Mammary epithelial cell (primary cell): ENCODE measurements at regions not wholly inside any gene's neighbourhood (a gene's known extent, or its start where the extent isn't known, plus 50 kb on each side); places are given as distances from the start of the nearest gene placed in this dataset.

ENCODE experiments used
- EZH2 ChIP-seq: IDR thresholded peaks from 2 replicates; pipeline ENCODE4 v1.6.1; 2012; ENCODE audit warnings: low read length, inconsistent platforms, borderline replicate concordance
- TF ChIP-seq, protein P1 (sequence below), 2 donors: IDR thresholded peaks in 1 of 2; conservative IDR thresholded peaks in 1 of 2; 2 replicates each; pipeline ENCODE4 v1.5.1; 2011 to 2012; ENCODE audit warnings: inconsistent platforms in 2 of 2, low read length in 2 of 2, mild to moderate bottlenecking in 2 of 2, control low read depth in 1 of 2, low read depth in 1 of 2; ENCODE audit not compliant: insufficient read depth in 1 of 2; ENCODE audit errors: extremely low read depth in 1 of 2

DNA sequence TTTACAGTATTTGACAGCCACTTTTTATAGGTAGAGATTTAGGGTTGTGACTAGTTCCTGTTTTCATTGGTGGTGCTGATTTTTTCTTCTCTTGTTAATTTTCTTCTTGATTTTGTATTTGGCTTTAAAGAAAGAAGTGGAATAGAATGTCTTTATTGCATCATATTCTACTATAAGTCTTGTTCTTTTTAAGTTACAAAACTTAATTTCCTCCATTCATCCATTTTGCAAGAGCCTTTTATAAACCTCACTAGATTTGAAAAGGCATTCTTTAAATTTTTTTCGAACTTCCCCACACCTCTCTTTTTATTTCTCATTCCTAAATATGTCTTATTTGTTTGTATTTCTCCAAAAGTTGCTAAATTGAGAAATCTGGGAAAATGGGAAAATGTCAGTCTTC, 1368.6 kb upstream of the ADGRL4 start:
- TF ChIP-seq, protein P1, sequence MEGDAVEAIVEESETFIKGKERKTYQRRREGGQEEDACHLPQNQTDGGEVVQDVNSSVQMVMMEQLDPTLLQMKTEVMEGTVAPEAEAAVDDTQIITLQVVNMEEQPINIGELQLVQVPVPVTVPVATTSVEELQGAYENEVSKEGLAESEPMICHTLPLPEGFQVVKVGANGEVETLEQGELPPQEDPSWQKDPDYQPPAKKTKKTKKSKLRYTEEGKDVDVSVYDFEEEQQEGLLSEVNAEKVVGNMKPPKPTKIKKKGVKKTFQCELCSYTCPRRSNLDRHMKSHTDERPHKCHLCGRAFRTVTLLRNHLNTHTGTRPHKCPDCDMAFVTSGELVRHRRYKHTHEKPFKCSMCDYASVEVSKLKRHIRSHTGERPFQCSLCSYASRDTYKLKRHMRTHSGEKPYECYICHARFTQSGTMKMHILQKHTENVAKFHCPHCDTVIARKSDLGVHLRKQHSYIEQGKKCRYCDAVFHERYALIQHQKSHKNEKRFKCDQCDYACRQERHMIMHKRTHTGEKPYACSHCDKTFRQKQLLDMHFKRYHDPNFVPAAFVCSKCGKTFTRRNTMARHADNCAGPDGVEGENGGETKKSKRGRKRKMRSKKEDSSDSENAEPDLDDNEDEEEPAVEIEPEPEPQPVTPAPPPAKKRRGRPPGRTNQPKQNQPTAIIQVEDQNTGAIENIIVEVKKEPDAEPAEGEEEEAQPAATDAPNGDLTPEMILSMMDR (conservative IDR thresholded peaks at IDR 0.05 in 1 of 2, IDR thresholded peaks at IDR 0.05 in 1 of 2; ENCODE audit: extremely low read depth in 1 of 2, insufficient read depth in 1 of 2, low read depth in 1 of 2, low read length in 2 of 2), result no peak
- TF ChIP-seq EZH2, result no peak
